Panc1 (cell line): ENCODE measurements at regions not wholly inside any gene's neighbourhood (a gene's known extent, or its start where the extent isn't known, plus 50 kb on each side); places are given as distances from the start of the nearest gene placed in this dataset.

Experiments used
- ATAC-seq: fragments of 200-7000 bp; cut with Tn5 transposase; 2 replicates; pipeline ENCODE4 v1.9.1; 2020; ENCODE audit warnings: mild to moderate bottlenecking, moderate library complexity
- BruUV-seq: library from RNA; stranded (reverse); fragments of 400-500 nt; replicated peaks from 2 replicates; lab custom pipeline; 2021; lab: Mats Ljungman, UMichigan
- CTCF ChIA-PET: fragments of 300-600 bp; sonication (Branson Sonifier 250); formaldehyde crosslinking; loops from one replicate; lab custom pipeline; 2022; ENCODE audit warnings: antibody characterized with exemption; lab: Charles Lee
- POLR2A ChIA-PET: fragments of 300-600 bp; sonication (Branson Sonifier 250); formaldehyde crosslinking; loops from one replicate; lab custom pipeline; 2022; ENCODE audit warnings: antibody characterized with exemption; lab: Charles Lee
- DNase-seq: peaks from one replicate; pipeline ENCODE4 v3.0.0-alpha.2; 2010; ENCODE audit warnings: low read depth, low spot score
- H3K27ac ChIP-seq: 2 replicates; pipeline ENCODE4 v1.5.1; 2011; ENCODE audit warnings: mild to moderate bottlenecking, low read length, inconsistent platforms
- H3K27me3 ChIP-seq: fragments of 200-500 bp; sonication (Bioruptor generic); 2 replicates; pipeline ENCODE4 v1.6.0; 2014; ENCODE audit warnings: low read length, inconsistent platforms; ENCODE audit not compliant: control insufficient read depth, insufficient read depth
- H3K36me3 ChIP-seq: fragments of 200-500 bp; sonication (Bioruptor generic); 2 replicates; pipeline ENCODE4 v1.5.1; 2014; ENCODE audit warnings: inconsistent platforms, mild to moderate bottlenecking, low read length, moderate library complexity; ENCODE audit not compliant: control insufficient read depth, insufficient read depth
- H3K4me1 ChIP-seq: 2 replicates; pipeline ENCODE4 v1.5.1; 2011; ENCODE audit warnings: inconsistent platforms, mild to moderate bottlenecking, low read length, moderate library complexity; ENCODE audit not compliant: control insufficient read depth, insufficient read depth
- H3K4me3 ChIP-seq, 2 experiments: 2 replicates each; pipeline ENCODE4 v1.5.1; 2011 to 2012; ENCODE audit warnings: low read depth in 2 of 2, low read length in 2 of 2, mild to moderate bottlenecking in 2 of 2, inconsistent platforms in 1 of 2, moderate library complexity in 1 of 2
- H3K9me3 ChIP-seq: fragments of 200-500 bp; sonication (Bioruptor generic); 2 replicates; pipeline ENCODE4 v1.5.1; 2014; ENCODE audit warnings: low read depth, mild to moderate bottlenecking, inconsistent platforms, low read length, moderate library complexity; ENCODE audit not compliant: control insufficient read depth, insufficient read depth
- POLR2AphosphoS5 ChIP-seq: IDR thresholded peaks from 2 replicates; pipeline ENCODE4 v1.6.1; 2012; ENCODE audit warnings: mild to moderate bottlenecking, low read depth, low read length, moderate library complexity
- SIN3A ChIP-seq: IDR thresholded peaks from 2 replicates; pipeline ENCODE4 v1.6.1; 2012; ENCODE audit warnings: low read depth, mild to moderate bottlenecking, low read length, moderate library complexity, borderline replicate concordance; ENCODE audit not compliant: insufficient read depth
- TCF7L2 ChIP-seq: IDR thresholded peaks from 2 replicates; pipeline ENCODE4 v1.6.1; 2011; ENCODE audit warnings: mild to moderate bottlenecking, low read depth, low read length, inconsistent platforms
- in situ Hi-C: cut with HindIII; loops from 2 replicates; pipeline ENCODE4 v1.10.0; 2016; ENCODE audit warnings: low sequenced_read_pairs, low pct_unique_long_range_greater_than_20kb
- intact Hi-C: fragments of 100-400 bp; cut with micrococcal nuclease; formaldehyde crosslinking; loops from one replicate; pipeline ENCODE4 v1.10.0; 2022; ENCODE audit not compliant: unreplicated experiment
- TF ChIP-seq, protein P1 (sequence below), 2 experiments: IDR thresholded peaks; 2 replicates each; pipeline ENCODE4 v1.6.1; 2011 to 2012; ENCODE audit warnings: low read depth in 2 of 2, control low read depth in 1 of 2, low read length in 1 of 2, mild to moderate bottlenecking in 1 of 2, moderate library complexity in 1 of 2; ENCODE audit not compliant: insufficient read depth in 1 of 2
- TF ChIP-seq, protein P2 (sequence below): fragments of 450-650 bp; IDR thresholded peaks from 2 replicates; pipeline ENCODE4 v1.5.1; 2017; ENCODE audit warnings: mild to moderate bottlenecking

DNA sequence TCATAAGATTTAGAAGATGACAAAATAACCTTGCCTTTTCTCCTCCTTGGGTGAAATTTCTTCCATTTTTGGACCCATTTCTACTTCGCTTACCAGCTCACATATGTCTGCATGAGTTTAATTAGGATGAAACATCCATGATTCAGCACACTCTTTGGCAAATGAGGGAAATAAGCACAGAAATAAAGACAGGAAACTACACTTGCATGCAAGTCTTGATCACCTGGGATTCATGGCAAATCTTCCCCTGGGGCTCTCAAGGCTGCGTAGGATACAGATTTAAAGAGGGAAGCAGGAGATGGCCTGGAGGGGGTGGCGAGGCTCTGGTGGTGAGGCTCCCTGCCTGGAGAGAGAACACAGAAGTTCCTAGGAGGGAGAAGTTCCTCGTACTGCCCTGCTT lies 147.8 kb downstream of the EDN3 start:
- no peak for ATAC-seq
- Histone ChIP-seq H3K27ac (no peak overlapping the region), H3K36me3 (no peaks in the 10 kb centered on the region), H3K4me1 (no peaks in the 10 kb centered on the region), H3K4me3 (no peak overlapping the region), H3K27me3 (peaks cover 19% of the 10 kb centered on the region), H3K9me3 (no peaks in the 10 kb centered on the region)
- POLR2A ChIA-PET, result no interaction called here
- in situ Hi-C loops, result no loop called here
- DNase-seq, result no peak
- TF ChIP-seq, protein P1, sequence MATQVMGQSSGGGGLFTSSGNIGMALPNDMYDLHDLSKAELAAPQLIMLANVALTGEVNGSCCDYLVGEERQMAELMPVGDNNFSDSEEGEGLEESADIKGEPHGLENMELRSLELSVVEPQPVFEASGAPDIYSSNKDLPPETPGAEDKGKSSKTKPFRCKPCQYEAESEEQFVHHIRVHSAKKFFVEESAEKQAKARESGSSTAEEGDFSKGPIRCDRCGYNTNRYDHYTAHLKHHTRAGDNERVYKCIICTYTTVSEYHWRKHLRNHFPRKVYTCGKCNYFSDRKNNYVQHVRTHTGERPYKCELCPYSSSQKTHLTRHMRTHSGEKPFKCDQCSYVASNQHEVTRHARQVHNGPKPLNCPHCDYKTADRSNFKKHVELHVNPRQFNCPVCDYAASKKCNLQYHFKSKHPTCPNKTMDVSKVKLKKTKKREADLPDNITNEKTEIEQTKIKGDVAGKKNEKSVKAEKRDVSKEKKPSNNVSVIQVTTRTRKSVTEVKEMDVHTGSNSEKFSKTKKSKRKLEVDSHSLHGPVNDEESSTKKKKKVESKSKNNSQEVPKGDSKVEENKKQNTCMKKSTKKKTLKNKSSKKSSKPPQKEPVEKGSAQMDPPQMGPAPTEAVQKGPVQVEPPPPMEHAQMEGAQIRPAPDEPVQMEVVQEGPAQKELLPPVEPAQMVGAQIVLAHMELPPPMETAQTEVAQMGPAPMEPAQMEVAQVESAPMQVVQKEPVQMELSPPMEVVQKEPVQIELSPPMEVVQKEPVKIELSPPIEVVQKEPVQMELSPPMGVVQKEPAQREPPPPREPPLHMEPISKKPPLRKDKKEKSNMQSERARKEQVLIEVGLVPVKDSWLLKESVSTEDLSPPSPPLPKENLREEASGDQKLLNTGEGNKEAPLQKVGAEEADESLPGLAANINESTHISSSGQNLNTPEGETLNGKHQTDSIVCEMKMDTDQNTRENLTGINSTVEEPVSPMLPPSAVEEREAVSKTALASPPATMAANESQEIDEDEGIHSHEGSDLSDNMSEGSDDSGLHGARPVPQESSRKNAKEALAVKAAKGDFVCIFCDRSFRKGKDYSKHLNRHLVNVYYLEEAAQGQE (IDR thresholded peaks at IDR 0.05; ENCODE audit: insufficient read depth in 1 of 2, low read depth in 2 of 2, low read length in 1 of 2), result no peak
- TF ChIP-seq SIN3A (no peak), TCF7L2 (no peak), POLR2AphosphoS5 (no peak)
- TF ChIP-seq, protein P2, sequence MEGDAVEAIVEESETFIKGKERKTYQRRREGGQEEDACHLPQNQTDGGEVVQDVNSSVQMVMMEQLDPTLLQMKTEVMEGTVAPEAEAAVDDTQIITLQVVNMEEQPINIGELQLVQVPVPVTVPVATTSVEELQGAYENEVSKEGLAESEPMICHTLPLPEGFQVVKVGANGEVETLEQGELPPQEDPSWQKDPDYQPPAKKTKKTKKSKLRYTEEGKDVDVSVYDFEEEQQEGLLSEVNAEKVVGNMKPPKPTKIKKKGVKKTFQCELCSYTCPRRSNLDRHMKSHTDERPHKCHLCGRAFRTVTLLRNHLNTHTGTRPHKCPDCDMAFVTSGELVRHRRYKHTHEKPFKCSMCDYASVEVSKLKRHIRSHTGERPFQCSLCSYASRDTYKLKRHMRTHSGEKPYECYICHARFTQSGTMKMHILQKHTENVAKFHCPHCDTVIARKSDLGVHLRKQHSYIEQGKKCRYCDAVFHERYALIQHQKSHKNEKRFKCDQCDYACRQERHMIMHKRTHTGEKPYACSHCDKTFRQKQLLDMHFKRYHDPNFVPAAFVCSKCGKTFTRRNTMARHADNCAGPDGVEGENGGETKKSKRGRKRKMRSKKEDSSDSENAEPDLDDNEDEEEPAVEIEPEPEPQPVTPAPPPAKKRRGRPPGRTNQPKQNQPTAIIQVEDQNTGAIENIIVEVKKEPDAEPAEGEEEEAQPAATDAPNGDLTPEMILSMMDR, result no peak
- intact Hi-C loops, result no loop called here
- no TSS peak for BruUV-seq
- CTCF ChIA-PET, result no interaction called here

DNA sequence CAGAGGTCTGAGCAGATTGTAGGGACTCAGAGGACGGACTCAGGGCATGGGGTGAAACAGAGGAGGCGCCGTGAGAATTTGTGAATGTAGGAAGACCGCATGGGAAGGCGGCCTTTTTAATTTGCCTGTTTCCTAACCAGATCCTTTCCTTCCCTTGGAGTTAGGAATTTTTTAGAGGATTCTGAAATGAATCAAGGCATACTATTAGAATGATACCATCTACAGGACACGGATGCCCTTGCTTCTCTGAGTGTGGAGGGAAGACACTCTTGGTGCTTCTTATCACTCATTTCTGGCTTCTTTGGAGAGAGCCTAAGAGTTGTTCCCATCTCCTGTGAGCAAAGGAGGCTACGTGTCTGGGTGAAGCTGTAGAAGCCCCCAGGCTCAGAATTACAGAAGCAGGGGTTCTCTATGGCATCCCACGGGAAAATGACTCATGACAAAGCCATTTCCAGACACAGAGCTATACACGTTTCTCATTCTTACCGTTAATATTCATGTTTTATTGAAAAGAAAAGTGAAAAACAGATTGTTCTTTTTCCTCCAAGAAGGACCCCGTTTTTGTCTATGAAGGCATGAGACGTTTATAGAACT lies 148.5 kb downstream of the EDN3 start:
- CTCF ChIA-PET, result no interaction called here
- POLR2A ChIA-PET, result no interaction called here
- Histone ChIP-seq H3K9me3 (no peaks in the 10 kb centered on the region), H3K27me3 (peaks cover 19% of the 10 kb centered on the region), H3K4me1 (no peaks in the 10 kb centered on the region), H3K27ac (no peak overlapping the region), H3K36me3 (no peaks in the 10 kb centered on the region), H3K4me3 (no peak overlapping the region)
- BruUV-seq, result no TSS peak
- ATAC-seq (no peak), DNase-seq (no peak)
- intact Hi-C loops (no loop called here), in situ Hi-C loops (no loop called here)
- TF ChIP-seq, protein P2, result no peak
- TF ChIP-seq SIN3A (no peak), POLR2AphosphoS5 (no peak), TCF7L2 (no peak)
- TF ChIP-seq, protein P1 (IDR thresholded peaks at IDR 0.05; ENCODE audit: insufficient read depth in 1 of 2, low read depth in 2 of 2, low read length in 1 of 2), result no peak
